AG04450 (cell line): ENCODE measurements at regions not wholly inside any gene's neighbourhood (a gene's known extent, or its start where the extent isn't known, plus 50 kb on each side); places are given as distances from the start of the nearest gene placed in this dataset.

Experiments used
- CTCF ChIA-PET: fragments of 300-600, 350-600 bp; formaldehyde crosslinking; extraction: SDS; loops from one replicate; lab custom pipeline; 2022; ENCODE audit warnings: antibody characterized with exemption, inconsistent platforms; lab: Charles Lee
- POLR2A ChIA-PET: fragments of 350-600 bp; formaldehyde crosslinking; extraction: SDS; loops from one replicate; lab custom pipeline; 2021; ENCODE audit warnings: antibody characterized with exemption, inconsistent platforms; lab: Yijun Ruan, JAX
- DNase-seq: peaks from one replicate; pipeline ENCODE4 v3.0.0-alpha.2; 2011; ENCODE audit warnings: low read depth, low spot score
- H3K27ac ChIP-seq: one replicate; pipeline ENCODE4 v1.5.1; 2012; ENCODE audit warnings: low read depth, low read length, control low read depth
- H3K27me3 ChIP-seq: one replicate; pipeline ENCODE4 v1.6.0; 2012; ENCODE audit warnings: low read length; ENCODE audit not compliant: control insufficient read depth, insufficient read depth
- H3K4me3 ChIP-seq: 2 replicates; pipeline ENCODE4 v1.5.1; 2011; ENCODE audit warnings: mild to moderate bottlenecking, low read depth, low read length, control low read depth
- H3K9me3 ChIP-seq: 2 replicates; pipeline ENCODE4 v1.5.1; 2012; ENCODE audit warnings: low read length; ENCODE audit not compliant: control insufficient read depth, insufficient read depth
- CTCF ChIP-seq: IDR thresholded peaks from 2 replicates; pipeline ENCODE4 v1.5.1; 2011; ENCODE audit warnings: low read depth, low read length, control low read depth, inconsistent platforms

GRCh38 chr2:133837441-133838094, 269.3 kb upstream of the NCKAP5 start:
- Histone ChIP-seq H3K27me3 (no peaks in the 10 kb centered on the region), H3K27ac (no peak overlapping the region), H3K4me3 (no peak overlapping the region), H3K9me3 (peaks cover 11% of the 10 kb centered on the region; the same call in 1 of the 2 replicates)
- POLR2A ChIA-PET, result no interaction called here
- CTCF ChIA-PET, result interaction anchor here (0.8 kb wide), 1 partner anchor 58 kb away, joined by 3 read pairs; no protein-coding TSS in a partner anchor
- no peak for DNase-seq
- TF ChIP-seq CTCF, result no peak

DNA sequence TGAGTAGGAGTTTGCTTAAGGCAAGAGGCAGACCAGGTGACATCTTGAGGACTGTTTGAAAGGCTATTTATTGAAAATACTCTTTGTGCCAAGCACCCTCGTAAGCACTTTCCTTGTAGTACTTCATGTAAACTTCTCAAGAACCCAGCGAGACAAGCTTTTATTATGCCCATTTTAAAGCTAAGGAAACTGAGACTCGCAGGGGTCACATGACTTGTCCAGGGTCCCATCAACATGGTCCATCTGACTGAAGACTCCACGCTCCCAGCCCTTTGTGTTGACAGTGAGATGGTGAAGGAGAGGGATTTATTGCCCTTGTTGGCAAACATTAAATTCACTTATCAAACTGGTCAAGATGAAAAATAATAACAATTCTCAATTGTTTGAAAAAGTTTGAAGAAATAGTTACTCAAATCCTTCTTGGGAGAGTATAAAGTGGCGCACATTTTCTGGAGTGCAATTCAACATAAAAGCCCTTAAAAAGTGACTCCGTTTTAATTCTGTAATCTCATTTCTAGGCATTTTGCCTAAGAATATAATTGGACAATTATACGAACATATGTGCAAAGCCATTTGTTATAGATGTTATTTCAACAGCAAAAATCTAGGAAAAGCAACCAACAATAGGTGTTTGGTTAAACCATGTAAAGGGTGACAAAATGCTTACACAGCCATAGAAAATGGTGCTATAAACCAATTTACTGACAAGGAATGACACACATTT, 270.5 kb upstream of the NCKAP5 start:
- no peak for TF ChIP-seq CTCF
- Histone ChIP-seq H3K27me3 (no peaks in the 10 kb centered on the region), H3K9me3 (peaks cover 7% of the 10 kb centered on the region; the same call in 1 of the 2 replicates), H3K27ac (no peak overlapping the region), H3K4me3 (no peak overlapping the region)
- ChIA-PET POLR2A (interaction anchor here (0.7 kb wide), 1 partner anchor 72 kb away, joined by 3 read pairs; no protein-coding TSS in a partner anchor), CTCF (no interaction called here)
- no peak for DNase-seq

DNA sequence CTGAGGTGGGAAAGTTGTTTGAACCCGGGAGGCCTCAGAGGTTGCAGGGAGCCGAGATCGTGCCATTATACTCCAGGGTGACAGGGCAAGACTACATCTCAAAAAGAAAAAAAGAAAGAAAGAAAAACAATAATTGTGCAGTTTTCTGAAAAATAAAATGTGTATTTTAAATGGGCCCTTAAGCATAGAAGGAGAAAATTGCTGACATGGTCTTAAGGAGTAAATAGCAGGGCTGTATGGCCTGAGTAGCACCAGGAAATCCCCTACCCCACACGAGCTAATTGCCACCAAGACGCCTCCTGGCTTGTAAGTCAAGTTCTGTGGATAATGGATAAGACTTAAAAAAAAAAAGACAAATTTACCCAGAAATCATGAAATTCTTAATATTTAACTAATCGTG, 271.4 kb upstream of the NCKAP5 start:
- no peak overlapping the region for H3K4me3 ChIP-seq
- no peak for DNase-seq
- no peak overlapping the region for H3K27ac ChIP-seq
- H3K9me3 ChIP-seq, result peaks cover 7% of the 10 kb centered on the region; the same call in 1 of the 2 replicates
- ChIA-PET CTCF (no interaction called here), POLR2A (no interaction called here)
- no peaks in the 10 kb centered on the region for H3K27me3 ChIP-seq
- no peak for TF ChIP-seq CTCF

GRCh38 chr2:133840761-133841160, 272.5 kb upstream of the NCKAP5 start:
- Histone ChIP-seq H3K27me3 (no peaks in the 10 kb centered on the region), H3K9me3 (0 out of 2 replicates have a peak, but pooled peaks cover 2% of the 10 kb centered on the region), H3K27ac (peak overlapping the region; percentile 80), H3K4me3 (no peak overlapping the region)
- CTCF ChIA-PET, result interaction anchor here (1.3 kb wide), 1 partner anchor 61 kb away, joined by 3 read pairs; no protein-coding TSS in a partner anchor
- no peak for TF ChIP-seq CTCF
- DNase-seq, result no peak
- POLR2A ChIA-PET, result no interaction called here

- no peaks in the 10 kb centered on the region for H3K27me3 ChIP-seq
- H3K9me3 ChIP-seq, result no peaks in the 10 kb centered on the region
- H3K4me3 ChIP-seq, result no peak overlapping the region
- TF ChIP-seq CTCF, result no peak
- H3K27ac ChIP-seq, result peak overlapping the region; percentile 80
- POLR2A ChIA-PET, result no interaction called here
- DNase-seq, result peak; percentile 76
- CTCF ChIA-PET, result interaction anchor here (4.4 kb wide), 1 partner anchor 281 kb away, joined by 38 read pairs; no protein-coding TSS in a partner anchor
Observed at GRCh38 chr2:133841900-133842299, 273.6 kb upstream of the NCKAP5 start.
